ENCODE measurements at regions not wholly inside any gene's neighbourhood (a gene's known extent, or its start where the extent isn't known, plus 50 kb on each side); places are given as distances from the start of the nearest gene placed in this dataset.

DNA sequence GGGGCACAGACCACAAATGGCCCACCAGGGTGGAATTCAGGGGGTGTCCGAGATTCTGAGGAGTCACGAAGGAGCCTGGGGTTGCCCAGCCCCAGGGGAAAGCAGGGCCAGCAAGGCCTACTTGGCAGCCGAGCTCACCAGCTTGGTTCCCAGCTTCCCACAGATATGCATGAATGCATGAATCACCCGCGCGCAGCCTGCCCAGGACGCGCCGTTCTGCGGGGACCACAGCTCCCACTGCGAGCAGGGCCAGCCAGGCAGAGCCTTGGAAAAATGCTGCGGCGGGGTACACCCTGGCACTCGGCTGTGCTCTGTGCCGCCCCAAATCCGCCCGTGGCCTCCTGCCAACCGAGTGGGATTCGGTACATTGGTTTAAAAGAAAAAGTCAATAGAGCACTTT is 211.0 kb downstream of the NFATC2 start:
- H3K4me2 ChIP-seq, result no peak overlapping the region
- no peaks in the 10 kb centered on the region for H3K27me3 ChIP-seq
- no peak for DNase-seq (ENCODE audit: low spot score)

DNA sequence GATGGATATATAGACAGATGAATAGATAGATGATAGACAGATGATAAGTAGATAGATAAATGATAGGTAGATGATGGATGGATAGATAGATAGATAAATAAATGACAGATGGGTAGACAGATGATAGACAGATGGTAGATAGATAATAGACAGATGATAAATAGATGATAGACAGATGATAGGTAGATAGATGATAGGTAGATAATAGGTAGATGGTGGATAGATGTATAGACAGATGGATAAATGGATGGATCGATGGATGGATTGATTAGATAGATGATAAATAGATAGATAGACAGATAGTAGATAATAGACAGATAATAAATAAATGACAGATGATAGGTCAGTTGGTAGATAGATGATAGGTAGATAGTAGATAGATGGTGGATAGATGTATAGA is 212.7 kb downstream of the NFATC2 start:
- Histone ChIP-seq H3K27me3 (no peaks in the 10 kb centered on the region), H3K36me3 (replicated peaks; ENCODE audit: insufficient read depth, low read depth) (no peaks in the 10 kb centered on the region), H3K79me2 (no peaks in the 10 kb centered on the region), H3K9me3 (ENCODE audit: low read depth) (no peaks in the 10 kb centered on the region), H3K4me1 (ENCODE audit: insufficient read depth) (no peaks in the 10 kb centered on the region), H3K4me3 (no peak overlapping the region), H4K20me1 (ENCODE audit: insufficient read depth, poor library complexity, severe bottlenecking) (no peaks in the 10 kb centered on the region), H3K27ac (no peak overlapping the region), H2AFZ (no peak overlapping the region), H3K9me2 (replicated peaks; ENCODE audit: insufficient read depth) (no peaks in the 10 kb centered on the region), H3K4me2 (no peak overlapping the region)
- DNase-seq (ENCODE audit: low spot score), result no peak
- WGBS (ENCODE audit: low lambda C conversion rate, missing lambda C conversion rate), result 93% methylated on average over 1 of the region's 1 CpG
- TF ChIP-seq, protein P1, sequence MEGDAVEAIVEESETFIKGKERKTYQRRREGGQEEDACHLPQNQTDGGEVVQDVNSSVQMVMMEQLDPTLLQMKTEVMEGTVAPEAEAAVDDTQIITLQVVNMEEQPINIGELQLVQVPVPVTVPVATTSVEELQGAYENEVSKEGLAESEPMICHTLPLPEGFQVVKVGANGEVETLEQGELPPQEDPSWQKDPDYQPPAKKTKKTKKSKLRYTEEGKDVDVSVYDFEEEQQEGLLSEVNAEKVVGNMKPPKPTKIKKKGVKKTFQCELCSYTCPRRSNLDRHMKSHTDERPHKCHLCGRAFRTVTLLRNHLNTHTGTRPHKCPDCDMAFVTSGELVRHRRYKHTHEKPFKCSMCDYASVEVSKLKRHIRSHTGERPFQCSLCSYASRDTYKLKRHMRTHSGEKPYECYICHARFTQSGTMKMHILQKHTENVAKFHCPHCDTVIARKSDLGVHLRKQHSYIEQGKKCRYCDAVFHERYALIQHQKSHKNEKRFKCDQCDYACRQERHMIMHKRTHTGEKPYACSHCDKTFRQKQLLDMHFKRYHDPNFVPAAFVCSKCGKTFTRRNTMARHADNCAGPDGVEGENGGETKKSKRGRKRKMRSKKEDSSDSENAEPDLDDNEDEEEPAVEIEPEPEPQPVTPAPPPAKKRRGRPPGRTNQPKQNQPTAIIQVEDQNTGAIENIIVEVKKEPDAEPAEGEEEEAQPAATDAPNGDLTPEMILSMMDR (IDR thresholded peaks at IDR 0.05; ENCODE audit: poor library complexity), result no peak
- TF ChIP-seq EZH2 (IDR thresholded peaks at IDR 0.05; ENCODE audit: borderline replicate concordance) (no peak), EZH2phosphoT487 (IDR thresholded peaks at IDR 0.05; ENCODE audit: low read depth, severe bottlenecking, unreplicated experiment) (no peak)

More for the DNA sequence above, 211.0 kb downstream of the NFATC2 start:
- Histone ChIP-seq H4K20me1 (ENCODE audit: insufficient read depth, poor library complexity, severe bottlenecking) (no peaks in the 10 kb centered on the region), H3K36me3 (replicated peaks; ENCODE audit: insufficient read depth, low read depth) (no peaks in the 10 kb centered on the region), H3K79me2 (no peaks in the 10 kb centered on the region), H3K27ac (no peak overlapping the region), H3K9me2 (replicated peaks; ENCODE audit: insufficient read depth) (no peaks in the 10 kb centered on the region), H3K4me1 (ENCODE audit: insufficient read depth) (no peaks in the 10 kb centered on the region), H2AFZ (no peak overlapping the region), H3K9me3 (ENCODE audit: low read depth) (no peaks in the 10 kb centered on the region), H3K4me3 (no peak overlapping the region)
- TF ChIP-seq EZH2phosphoT487 (IDR thresholded peaks at IDR 0.05; ENCODE audit: low read depth, severe bottlenecking, unreplicated experiment) (no peak), EZH2 (IDR thresholded peaks at IDR 0.05; ENCODE audit: borderline replicate concordance) (no peak)
- TF ChIP-seq, protein P1 (IDR thresholded peaks at IDR 0.05; ENCODE audit: poor library complexity), result no peak
- WGBS (ENCODE audit: low lambda C conversion rate, missing lambda C conversion rate), result 96% methylated on average over 19 of the region's 19 CpGs

DNA sequence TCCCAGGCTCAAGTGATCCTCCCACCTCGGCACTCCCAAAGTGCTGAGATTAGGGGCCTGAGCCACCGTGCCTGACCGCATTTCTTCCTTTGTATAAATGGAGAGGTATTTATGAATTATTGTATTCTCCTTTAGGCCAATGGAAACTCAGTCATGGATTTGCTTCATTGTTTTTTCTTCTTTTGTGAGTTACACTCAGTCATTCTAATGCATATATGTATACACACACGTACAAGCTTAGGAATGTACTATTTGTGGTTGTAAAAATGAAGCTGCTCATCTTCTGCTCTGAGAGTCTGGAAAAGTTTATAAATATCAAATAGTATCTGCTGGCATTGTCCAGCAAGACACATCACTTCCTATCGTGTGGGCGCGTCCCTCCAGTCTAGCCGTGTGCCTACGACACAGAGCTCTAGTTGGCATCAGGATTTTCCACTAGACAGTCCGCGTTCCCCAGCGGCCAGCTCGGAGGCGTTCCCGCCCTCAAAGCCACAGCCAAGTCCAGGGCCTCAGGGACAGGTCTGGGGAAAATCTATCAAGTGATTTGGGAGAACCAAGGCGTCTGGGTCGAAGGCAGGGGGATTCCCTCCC is 215.2 kb downstream of the NFATC2 start:
- H3K4me2 ChIP-seq, result no peak overlapping the region
- H3K27ac ChIP-seq, result peak overlapping the region; percentile 51
- TF ChIP-seq EZH2phosphoT487 (IDR thresholded peaks at IDR 0.05; ENCODE audit: low read depth, severe bottlenecking, unreplicated experiment) (no peak), EZH2 (IDR thresholded peaks at IDR 0.05; ENCODE audit: borderline replicate concordance) (no peak)
- TF ChIP-seq, protein P1 (IDR thresholded peaks at IDR 0.05; ENCODE audit: poor library complexity), result no peak

More for the DNA sequence above, 215.2 kb downstream of the NFATC2 start:
- DNase-seq (ENCODE audit: low spot score), result peak; percentile 31
- H3K79me2 ChIP-seq, result no peaks in the 10 kb centered on the region
- no peaks in the 10 kb centered on the region for H3K9me3 ChIP-seq (ENCODE audit: low read depth)
- no peaks in the 10 kb centered on the region for H3K27me3 ChIP-seq
- H2AFZ ChIP-seq, result no peak overlapping the region
- no peaks in the 10 kb centered on the region for H3K9me2 ChIP-seq (replicated peaks; ENCODE audit: insufficient read depth)
- H3K4me3 ChIP-seq, result no peak overlapping the region
- no peaks in the 10 kb centered on the region for H3K4me1 ChIP-seq (ENCODE audit: insufficient read depth)
- no peaks in the 10 kb centered on the region for H4K20me1 ChIP-seq (ENCODE audit: insufficient read depth, poor library complexity, severe bottlenecking)
- WGBS (ENCODE audit: low lambda C conversion rate, missing lambda C conversion rate), result 76% methylated on average over 17 of the region's 17 CpGs
- no peaks in the 10 kb centered on the region for H3K36me3 ChIP-seq (replicated peaks; ENCODE audit: insufficient read depth, low read depth)

Measured in hepatocyte (in vitro differentiated cells).